Stimulated activated CD8-positive, alpha-beta memory T cell treated with anti-CD3 and anti-CD28 coated beads, Interleukin-15, amount 100 ng/mL, for 48 hours (primary cell): ENCODE measurements at regions not wholly inside any gene's neighbourhood (a gene's known extent, or its start where the extent isn't known, plus 50 kb on each side); places are given as distances from the start of the nearest gene placed in this dataset.

ENCODE experiments used
- DNase-seq, 2 donors: peaks; one replicate each; pipeline ENCODE4 v3.0.0-alpha.2; 2020; ENCODE audit warnings: low read depth in 2 of 2

DNA sequence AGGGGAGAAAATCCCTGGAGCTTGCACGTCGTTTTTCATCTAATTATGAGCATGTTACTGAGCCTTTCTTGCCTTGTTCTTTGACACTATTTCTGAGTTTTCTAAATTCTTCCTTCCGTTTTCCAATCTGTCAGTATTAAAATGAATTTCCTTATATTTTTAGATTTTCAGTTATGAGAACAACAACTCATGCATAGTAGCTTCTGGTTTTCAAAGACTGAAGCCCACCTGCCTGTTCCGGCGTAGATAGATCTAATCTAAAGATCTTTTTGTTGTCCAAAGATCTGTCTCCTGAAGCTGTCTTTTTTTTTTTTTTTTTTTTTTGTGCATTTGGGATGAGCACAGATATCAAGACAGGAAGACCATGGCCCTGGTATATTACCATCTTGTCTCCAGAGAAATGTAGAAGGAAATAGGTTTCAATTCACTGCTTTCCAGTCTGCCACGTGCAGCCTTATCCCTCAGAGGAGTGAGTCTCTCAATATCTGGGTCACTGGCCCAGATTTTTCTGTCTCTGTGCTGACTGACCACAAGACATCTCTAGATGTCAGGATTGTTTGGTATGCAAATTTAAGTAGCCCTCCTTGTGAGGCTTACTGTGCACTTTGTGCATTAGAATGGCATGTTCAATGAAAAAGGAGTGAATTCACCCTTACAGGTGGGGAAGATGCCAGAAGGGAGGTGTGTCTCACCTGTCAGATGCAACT lies 222.3 kb upstream of the TMC3 start:
- DNase-seq: no peak

DNA sequence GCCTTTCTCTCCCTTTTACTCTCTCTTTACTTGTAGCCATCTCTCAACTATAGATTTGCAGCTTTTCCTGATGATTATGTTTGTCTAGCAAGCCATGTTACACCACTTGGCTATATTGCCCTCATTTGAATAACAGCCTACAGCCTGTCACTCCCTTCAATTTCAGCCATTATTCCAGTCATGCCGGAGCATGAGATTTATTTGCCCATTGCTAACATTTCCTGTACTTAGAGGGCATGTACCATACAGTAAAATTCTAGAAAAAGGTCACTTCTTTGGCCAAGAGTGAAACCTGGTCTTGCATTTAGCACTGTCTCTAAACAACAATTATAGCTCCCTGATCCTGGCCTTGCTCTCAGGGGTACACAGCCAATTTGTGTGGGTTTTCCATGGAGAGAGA lies 221.7 kb upstream of the TMC3 start:
- DNase-seq: no peak

DNA sequence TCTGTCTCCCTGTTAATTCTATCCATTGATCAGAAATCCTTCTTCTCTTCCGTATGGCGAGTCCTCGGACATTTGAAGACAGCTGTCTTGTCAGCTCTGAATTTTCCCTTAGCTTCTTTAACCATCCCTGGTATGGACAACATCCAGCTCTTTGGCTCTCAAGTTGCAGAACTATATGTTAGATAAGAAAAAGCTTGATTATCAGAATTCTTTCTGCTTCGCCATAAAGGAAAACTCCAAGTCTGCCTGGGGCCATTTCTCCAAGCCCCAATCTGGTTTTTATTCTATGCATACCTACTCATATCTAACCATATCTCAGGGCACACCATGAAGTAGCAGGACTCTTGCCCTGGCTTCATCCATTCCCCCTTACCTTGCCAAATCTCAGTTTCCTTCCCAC lies 215.7 kb upstream of the TMC3 start:
- DNase-seq: no peak

DNA sequence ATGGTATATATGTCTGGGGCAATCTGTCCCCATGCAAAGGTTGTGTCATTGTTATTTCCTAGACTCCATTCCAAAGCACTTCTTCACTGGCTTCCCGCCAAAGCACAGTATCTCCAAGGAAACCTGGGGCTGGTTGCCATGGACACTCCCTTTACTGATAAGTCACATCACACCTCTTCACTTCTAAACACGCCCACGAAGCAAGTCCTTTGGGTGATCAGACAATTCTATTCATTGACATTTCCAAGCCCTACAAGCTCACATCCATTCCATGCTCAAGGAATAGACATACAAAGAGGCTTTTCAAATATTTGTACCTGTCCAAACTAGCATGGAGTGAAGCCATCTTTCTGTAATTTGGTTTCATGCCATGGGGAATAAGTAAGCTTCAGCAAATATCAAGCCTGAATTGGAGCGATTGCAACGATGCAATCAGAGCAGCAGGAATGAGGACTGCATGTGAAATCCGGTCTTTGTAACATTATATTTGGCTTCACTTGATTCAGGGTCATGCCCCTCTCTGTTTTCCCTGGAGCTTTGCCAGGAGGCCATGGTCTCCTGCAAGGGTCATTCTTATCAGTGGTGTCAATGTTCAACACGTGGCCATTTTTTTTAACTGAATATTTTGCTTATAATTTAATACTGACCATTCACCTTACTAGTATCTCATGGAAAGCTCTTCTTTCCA lies 201.6 kb upstream of the TMC3 start:
- no peak for DNase-seq

DNA sequence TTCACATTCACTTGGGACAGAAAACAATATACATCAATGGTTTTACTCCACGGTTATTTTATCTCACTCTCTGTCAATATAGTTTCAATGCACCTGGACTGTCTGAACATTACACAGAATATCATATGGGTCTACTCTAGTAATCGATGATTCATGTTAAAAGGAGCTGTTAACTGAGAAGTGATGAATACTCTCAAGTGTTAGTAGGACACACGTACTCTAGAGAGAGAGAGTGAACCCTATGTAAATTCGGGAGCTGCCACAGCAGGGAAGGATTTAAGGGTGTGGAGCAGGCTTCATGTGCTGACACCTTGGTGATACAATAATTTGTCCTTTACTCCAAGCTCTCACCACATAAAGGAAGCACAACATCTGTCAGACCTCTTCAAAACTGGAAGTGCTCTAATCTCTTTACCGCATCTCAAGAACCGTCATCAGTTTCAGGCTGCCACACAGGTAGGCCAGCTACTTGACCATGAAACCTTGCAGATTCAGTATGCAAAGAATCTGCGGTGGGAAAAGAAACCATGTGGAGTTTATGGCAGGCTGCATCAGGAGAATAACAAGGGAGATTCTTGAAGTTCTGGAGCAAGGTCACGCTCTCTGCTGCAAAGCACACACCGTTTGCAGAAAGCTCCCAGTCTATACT lies 199.2 kb upstream of the TMC3 start:
- no peak for DNase-seq

DNA sequence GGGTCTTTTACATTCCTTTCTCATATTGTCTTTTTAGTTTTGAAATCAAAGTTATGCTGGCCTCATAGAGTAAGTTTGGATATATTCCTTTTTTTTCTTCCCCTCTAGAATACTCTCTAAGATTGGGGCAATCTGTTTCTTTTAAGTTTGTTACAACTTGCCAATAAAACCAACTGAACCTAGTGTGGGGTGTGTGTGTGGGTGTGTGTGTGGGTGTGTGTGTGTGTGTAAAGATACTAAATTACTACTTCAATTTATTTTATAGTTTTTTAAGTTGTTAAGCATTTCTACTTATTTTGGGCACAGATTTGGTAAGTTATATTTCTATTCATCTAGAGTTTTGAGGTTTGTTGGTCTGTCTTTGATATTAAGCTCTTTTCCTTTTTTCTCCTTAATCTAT lies 198.2 kb upstream of the TMC3 start:
- no peak for DNase-seq

DNA sequence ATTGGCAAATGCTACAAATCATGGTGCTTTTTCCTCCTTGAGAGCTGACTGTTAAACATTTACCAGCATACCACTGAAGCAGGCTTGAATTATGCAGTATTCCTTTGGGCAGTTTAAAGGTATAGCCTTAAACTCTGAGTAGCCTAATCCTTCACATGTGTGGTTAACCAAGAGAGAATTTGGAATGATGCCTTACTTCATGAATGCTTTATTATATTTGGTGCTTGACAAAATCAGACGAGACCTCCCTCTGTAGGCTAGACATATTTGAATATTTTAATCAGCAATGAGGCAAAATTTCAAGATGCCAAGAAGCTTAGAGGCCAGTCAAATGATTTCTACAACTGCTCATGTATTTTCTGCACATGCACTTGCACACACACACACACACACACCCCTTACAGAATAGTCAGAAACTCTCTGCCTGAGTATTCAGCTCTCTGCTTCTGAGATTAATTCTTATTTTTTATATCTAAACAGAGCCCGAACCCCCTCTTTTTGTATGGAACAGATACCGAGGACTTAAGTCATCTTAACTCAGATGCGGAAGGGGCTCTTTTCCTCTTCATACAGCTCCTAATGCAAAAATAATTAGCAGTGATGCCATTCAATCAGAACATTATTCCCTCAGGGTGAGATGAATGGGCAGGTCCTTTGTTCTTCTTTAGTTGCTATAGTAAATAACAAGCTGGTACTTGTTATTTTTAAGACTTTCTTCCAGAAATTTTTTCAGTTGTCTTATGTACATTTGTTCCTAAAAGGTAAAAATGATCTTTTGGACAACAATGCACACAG lies 195.5 kb upstream of the TMC3 start:
- DNase-seq: no peak

DNA sequence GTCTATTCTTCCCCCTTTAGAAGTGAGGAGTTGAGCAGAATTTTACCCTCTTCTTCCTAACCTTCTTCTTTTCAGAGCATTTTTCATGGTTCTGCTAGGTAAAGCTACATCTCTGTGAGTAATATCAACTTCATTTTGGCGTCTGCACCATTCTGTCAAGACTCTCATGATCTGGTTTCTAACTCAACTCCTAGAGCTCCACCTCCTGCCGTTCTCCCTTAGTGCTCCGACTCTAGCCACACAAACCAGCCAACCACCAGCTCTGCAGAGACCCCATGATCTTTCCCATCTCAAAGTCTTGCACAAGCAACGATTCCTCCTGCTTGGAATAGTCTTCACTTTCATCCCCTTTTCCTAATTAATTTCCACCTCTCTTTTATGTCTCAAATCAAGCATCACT lies 193.9 kb upstream of the TMC3 start:
- DNase-seq: no peak

DNA sequence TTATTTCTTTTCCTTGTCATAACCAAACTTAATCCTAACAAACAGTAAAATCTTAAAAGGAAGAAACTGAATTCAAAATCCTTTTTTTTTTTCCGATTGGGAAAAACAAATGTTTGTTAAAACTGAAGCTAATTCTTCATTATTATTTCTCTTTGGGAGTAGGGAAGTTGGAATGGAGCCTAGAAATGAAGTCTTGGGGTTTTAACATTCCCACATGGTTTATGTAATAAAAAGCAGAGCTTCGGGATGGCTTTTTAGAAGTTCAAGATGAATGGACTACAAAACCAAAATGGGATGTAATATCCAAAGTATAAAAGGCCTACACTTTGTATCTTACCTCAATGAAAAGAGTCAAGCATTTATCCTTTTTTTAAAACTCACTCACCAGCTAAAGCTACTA lies 189.0 kb upstream of the TMC3 start:
- no peak for DNase-seq

DNA sequence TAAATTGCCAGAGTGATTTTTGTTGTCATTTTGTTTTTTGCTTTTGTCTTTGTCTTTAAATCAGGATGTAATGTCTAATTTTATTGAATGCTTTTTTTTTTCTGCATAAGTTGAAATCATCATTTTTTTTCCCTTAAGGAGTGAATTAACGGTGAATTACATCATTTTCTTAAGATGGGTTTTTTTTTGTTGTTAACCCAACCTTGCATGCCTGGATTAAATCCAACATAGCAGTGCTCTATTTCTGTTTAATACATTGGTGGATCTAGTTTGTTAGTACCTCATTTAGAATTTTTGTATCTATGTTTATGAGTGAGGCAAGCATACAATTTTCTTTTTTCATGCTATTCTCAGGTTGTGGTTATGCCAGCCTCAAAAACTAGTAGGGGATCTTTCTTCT lies 186.4 kb upstream of the TMC3 start:
- DNase-seq: no peak

DNA sequence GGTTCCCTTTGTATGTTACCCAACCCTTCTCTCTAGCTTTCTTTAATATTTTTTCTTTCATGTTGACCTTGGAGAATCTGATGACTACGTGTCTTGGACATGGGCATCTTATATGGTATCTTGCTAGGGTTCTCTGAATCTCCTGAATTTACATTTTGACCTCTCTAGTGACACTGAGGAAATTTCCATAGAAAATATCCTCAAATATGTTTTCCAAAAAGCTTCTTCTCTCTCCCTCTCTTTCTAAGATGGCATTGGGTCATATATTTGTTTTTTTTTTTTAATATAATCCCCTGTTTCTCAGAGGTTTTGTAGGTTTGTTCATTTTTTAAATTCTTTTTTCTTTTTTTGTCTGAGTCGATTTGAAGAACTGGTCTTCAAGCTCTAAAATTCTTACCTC lies 184.0 kb upstream of the TMC3 start:
- DNase-seq: no peak

DNA sequence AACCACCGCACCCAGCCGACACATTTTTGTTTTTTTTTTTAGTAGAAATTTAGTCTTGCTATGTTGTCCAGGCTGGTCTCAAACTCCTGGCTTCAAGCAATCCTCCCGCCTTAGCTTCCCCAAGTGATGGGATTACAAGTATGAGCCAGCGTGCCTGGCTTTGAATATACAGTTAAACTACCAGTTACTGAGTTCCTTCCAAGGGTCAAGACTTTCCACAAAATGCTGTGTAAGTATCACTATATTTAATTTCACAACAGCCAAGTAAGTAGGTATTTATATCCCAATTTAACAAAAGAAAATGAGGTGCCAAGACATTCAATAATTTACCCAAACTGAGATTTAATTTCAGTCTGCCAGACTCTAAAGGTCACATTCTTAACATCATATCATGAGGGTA lies 181.3 kb upstream of the TMC3 start:
- no peak for DNase-seq

DNA sequence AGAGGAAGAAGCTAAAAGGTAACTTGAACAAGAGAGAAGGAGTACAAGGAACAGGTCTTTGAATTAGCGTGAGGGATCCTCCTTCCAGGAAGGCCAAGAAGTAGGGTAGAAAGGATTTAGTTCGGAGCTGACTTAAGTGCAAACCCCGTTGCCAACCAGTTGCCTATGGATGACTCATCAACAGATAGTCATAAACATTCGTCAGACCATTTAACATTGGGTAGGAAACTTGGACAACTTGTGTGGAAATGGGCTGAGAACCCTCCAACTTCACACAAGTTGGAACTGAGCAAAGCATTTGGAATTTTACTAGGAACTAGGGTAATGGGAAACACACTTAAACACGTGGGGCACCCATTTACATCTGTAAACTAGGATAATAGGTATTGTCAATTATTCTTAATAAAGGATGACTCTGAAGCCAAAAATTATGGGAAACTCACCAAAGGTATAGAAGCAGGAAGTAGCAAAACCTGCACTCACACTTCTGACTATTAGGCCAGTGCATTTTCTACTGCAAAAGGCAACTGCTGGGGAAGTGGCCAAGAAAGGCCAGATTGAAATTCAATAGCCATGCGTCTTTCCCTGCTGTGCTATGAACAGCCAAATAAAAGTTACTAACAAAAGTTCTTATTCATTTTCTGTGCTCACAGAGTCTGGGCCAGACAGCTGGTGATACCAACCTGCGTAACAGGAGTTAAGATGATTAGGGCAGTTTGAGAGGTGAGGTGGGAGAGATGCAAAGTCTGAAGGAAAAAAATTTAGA lies 174.5 kb upstream of the TMC3 start:
- no peak for DNase-seq

DNA sequence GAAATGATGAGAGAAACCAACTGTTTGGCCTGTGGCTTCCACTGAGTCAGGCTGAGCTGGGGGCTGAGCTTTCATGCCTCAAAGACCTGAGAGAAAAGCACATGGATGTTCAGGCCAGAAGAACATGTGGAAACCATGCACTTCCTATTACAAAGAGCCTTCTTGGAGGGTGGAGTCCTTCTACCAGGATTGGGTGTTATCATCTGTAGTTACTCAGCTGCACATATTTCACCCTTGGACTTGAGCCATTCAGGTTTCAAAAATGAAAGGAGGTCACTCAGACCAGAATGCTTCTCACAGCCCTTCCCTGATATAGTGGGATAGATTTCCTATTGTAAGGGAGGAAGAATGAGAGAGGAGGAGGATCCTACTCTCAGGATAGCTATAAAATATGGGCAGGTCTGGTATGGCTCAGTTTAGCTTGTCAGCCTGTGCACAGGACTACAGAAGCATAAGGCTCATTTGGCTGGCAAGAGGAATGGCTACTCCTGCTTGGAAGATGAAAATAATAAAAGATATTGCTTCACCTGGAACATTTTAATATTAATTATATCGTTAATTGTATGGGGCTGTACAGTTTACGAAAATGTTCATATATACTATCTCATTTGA lies 173.6 kb upstream of the TMC3 start:
- DNase-seq: no peak

DNA sequence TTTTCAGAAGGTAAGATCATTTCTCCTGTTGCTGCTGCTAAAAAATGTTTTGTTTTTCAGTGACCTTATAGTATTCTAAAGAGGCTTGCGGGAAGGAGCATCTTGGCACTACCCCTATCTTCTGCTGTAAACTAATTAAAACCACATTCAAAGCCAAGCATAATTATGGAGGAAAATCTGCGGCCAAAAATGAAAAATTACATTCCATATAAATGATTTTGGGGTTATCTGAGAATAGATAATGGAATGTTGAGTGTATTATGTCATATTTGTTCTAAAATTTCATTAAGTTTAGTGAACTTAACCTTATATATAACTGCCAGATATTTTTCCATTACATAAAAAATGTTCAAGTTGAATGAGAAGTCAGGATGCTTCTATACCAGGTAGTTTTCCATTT lies 170.4 kb upstream of the TMC3 start:
- DNase-seq: no peak

DNA sequence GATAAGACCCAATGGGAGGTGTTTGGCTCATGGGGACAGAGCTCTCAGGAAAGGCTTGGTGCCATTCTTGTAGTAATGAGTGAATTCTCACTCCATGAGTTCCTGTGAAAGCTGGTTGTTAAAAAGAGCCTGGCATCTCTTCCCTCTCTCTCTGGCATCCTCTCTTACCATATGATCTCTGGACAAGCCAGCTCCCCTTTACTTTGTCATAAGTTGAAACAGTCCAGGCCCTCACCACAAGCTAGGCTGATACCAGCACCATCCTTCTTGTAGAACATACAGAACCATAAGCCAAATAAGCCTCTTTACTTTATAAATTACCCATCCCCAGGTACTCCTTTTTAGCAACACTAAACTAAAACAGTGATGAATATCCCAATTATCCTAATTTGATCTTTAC lies 166.9 kb upstream of the TMC3 start:
- DNase-seq: no peak

DNA sequence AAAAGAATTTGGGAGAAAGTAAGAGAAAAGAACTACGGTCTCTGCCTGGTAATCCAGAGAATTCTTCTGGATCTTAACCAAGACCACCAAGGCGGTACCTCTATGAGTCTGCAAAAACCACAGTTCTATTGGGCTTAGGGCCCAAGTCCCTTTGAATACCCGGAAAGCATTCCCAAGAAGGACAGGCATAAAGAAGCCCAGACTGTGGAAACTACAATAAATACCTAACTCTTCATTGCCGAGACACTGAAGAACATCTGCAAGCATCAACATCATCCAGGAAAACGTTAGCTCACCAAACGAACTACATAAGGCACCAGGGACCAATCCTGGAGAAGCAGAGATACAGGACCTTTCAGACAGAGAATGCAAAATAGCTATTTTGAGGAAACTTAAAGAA lies 162.3 kb upstream of the TMC3 start:
- DNase-seq: no peak

DNA sequence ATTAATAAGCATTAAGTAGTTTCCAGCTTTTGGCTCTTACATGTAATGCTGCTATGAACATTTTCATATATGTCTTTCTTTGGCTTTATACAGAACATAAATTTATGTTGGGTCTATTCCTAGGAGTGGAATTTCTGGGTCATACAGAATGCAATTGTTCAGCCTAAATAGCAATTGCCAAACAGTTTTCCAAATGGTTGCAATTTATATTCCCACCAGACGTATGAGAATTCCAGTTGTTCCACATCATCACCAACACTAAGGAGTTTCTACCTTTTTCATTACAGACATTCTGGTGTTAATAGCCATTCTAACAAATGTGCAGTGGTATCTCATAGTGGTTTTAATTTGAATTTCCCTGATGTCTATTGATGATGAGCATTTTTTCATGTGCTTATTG lies 160.1 kb upstream of the TMC3 start:
- no peak for DNase-seq

DNA sequence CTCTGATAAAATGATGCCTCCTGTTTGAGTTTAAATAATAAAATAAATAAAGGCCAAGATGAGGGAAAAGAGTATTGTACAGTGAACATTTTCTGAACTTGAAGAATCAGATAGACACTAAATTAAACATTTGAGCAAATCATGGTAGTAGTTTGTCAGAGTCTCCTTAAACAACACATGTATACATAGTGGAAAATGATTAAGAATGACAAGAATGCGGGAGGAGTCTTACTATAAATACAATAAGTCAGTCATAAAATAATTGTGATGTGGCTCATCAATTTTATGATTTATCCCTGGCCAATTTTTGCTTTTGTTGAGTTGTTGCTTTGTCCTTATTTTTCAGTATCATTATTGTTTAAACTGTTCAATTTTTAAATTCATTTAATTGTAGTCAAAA lies 158.0 kb upstream of the TMC3 start:
- no peak for DNase-seq

DNA sequence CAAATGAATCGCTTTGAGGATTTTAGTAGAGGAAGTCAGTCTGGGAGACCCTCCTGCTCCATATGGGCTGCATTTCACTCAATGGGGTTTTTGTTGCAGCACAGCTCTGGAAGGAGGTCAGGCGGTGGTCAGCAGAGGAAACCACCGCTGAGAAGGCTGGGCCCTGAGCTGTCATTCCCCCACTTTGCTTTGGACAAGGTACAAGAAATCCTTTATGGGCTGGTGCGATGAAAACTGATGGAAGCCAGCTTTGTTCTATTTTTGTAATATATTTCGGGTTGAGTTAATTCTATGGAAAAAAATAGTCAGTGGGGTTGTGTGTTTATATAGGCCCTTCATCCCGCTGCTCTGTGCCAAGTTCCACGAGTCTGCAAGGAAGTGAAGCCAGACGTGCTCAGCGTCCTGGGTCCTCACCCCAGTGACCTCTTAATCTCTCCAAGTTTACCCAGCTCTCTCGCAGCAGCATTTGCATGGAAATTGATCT lies 157.1 kb upstream of the TMC3 start:
- DNase-seq: no peak

DNA sequence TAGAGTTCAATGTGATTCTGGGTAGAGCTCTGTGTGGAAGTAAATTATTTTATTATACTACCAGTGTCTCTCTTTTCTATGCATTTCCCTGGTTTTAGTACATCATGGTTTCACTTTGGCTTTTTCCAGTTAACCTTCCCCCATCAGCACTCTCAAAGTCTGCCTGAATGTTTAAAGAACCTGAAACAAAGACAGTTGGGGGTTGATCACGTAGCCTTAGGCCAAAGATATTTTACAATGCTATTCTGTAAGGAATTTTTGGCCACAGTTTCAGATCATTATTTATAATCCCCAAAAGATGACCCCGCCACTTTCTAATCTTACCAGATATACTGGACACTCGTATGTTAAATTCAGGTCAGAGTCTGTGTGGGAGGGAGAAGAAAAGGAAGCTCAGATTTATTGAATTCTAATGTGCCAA lies 156.3 kb upstream of the TMC3 start:
- DNase-seq: no peak
